Kidney epithelial cell (primary cell): ENCODE measurements at regions not wholly inside any gene's neighbourhood (a gene's known extent, or its start where the extent isn't known, plus 50 kb on each side); places are given as distances from the start of the nearest gene placed in this dataset.

Experiments used
- DNase-seq: peaks from one replicate; pipeline ENCODE4 v3.0.0-alpha.2; 2010; ENCODE audit warnings: low read depth
- H3K27me3 ChIP-seq: 2 replicates; pipeline ENCODE4 v1.6.0; 2011; ENCODE audit warnings: low read length; ENCODE audit not compliant: control insufficient read depth, insufficient read depth
- H3K36me3 ChIP-seq: 2 replicates; pipeline ENCODE4 v1.5.1; 2011; ENCODE audit warnings: low read length; ENCODE audit not compliant: control insufficient read depth, insufficient read depth
- H3K4me3 ChIP-seq: 2 replicates; pipeline ENCODE4 v1.5.1; 2011; ENCODE audit warnings: low read depth, mild to moderate bottlenecking, control low read depth, low read length
- CTCF ChIP-seq: IDR thresholded peaks from 2 replicates; pipeline ENCODE4 v1.5.1; 2011; ENCODE audit warnings: mild to moderate bottlenecking, moderate library complexity, low read length, control low read depth, inconsistent platforms; ENCODE audit not compliant: insufficient read depth, poor library complexity, severe bottlenecking

GRCh38 chr6:128731249-128732165, 151.4 kb upstream of the LAMA2 start:
- DNase-seq: no peak
- Histone ChIP-seq H3K27me3 (no peaks in the 10 kb centered on the region), H3K4me3 (no peak overlapping the region), H3K36me3 (no peaks in the 10 kb centered on the region)
- peak; percentile 75 for TF ChIP-seq CTCF

GRCh38 chr6:128727500-128727899, 155.4 kb upstream of the LAMA2 start:
- Histone ChIP-seq H3K36me3 (no peaks in the 10 kb centered on the region), H3K4me3 (no peak overlapping the region), H3K27me3 (no peaks in the 10 kb centered on the region)
- no peak for DNase-seq
- TF ChIP-seq CTCF: no peak

- DNase-seq: no peak
- H3K27me3 ChIP-seq: no peaks in the 10 kb centered on the region
- H3K36me3 ChIP-seq: no peaks in the 10 kb centered on the region
- TF ChIP-seq CTCF: peak; percentile 70
- H3K4me3 ChIP-seq: no peak overlapping the region
Observed at GRCh38 chr6:128725271-128726233, 157.4 kb upstream of the LAMA2 start.

- no peak for TF ChIP-seq CTCF
Observed at GRCh38 chr6:128724738-128725137, 158.2 kb upstream of the LAMA2 start.

GRCh38 chr6:128723667-128724066, 159.3 kb upstream of the LAMA2 start:
- no peaks in the 10 kb centered on the region for H3K27me3 ChIP-seq
- no peaks in the 10 kb centered on the region for H3K36me3 ChIP-seq
- H3K4me3 ChIP-seq: no peak overlapping the region
- TF ChIP-seq CTCF: no peak
- no peak for DNase-seq

More at GRCh38 chr6:128724738-128725137, 158.2 kb upstream of the LAMA2 start:
- no peaks in the 10 kb centered on the region for H3K27me3 ChIP-seq
- H3K36me3 ChIP-seq: no peaks in the 10 kb centered on the region
- no peak overlapping the region for H3K4me3 ChIP-seq
- DNase-seq: no peak
